ENCODE measurements at regions not wholly inside any gene's neighbourhood (a gene's known extent, or its start where the extent isn't known, plus 50 kb on each side); places are given as distances from the start of the nearest gene placed in this dataset.

DNA sequence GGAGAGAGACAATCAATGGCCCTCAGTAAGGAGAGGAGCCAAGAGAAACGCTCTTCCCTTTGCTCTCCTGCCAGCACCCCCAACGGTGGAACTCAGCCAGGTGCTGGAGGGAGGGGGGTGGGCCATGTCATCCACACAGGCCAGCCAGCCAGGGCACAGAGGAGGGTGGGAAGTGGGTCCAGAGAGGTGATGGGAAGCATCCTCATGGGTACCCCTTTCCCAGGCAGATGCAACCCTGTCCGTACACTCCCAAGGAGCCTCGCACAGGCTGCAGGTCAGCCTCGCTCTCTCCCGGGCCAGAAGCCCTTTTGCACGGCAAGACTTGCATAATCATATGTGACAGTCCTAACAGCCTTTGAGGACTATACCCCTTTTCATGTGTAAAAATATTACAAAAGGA is 142.0 kb upstream of the NAMPT start:
- DNase-seq = no peak
- no peaks in the 10 kb centered on the region for H3K36me3 Mint-ChIP-seq (ENCODE audit: insufficient read depth, unreplicated experiment)
- no peaks in the 10 kb centered on the region for H3K27me3 Mint-ChIP-seq (ENCODE audit: insufficient read depth, unreplicated experiment)
- H3K27ac Mint-ChIP-seq (ENCODE audit: unreplicated experiment) = no peak overlapping the region
- peaks cover 17% of the 10 kb centered on the region for H3K4me1 ChIP-seq
- intact Hi-C loops (cut with micrococcal nuclease; ENCODE audit: unreplicated experiment) = no loop called here
- no peaks in the 10 kb centered on the region for H3K27me3 ChIP-seq (replicated peaks; ENCODE audit: control insufficient read depth, insufficient read depth, low read length)
- peaks cover 22% of the 10 kb centered on the region for H3K4me1 Mint-ChIP-seq (ENCODE audit: low read depth, unreplicated experiment)
- no peak for TF ChIP-seq CTCF (IDR thresholded peaks at IDR 0.05; ENCODE audit: insufficient read depth in 1 of 2, low read depth in 1 of 2, low read length in 1 of 2, severe bottlenecking in 1 of 2, unreplicated experiment in 1 of 2)
- no peaks in the 10 kb centered on the region for H3K9me3 ChIP-seq
- no peak overlapping the region for H3K4me3 ChIP-seq (ENCODE audit: low read depth, low read length)
- POLR2A ChIA-PET = no interaction called here
- no peaks in the 10 kb centered on the region for H3K9me3 Mint-ChIP-seq (ENCODE audit: unreplicated experiment)
- no peaks in the 10 kb centered on the region for H3K36me3 ChIP-seq (ENCODE audit: control insufficient read depth, insufficient read depth, low read length)
- no peak overlapping the region for H3K4me3 Mint-ChIP-seq (ENCODE audit: unreplicated experiment)
- CTCF ChIA-PET = no interaction called here
- BruUV-seq (replicated peaks) = no TSS peak

DNA sequence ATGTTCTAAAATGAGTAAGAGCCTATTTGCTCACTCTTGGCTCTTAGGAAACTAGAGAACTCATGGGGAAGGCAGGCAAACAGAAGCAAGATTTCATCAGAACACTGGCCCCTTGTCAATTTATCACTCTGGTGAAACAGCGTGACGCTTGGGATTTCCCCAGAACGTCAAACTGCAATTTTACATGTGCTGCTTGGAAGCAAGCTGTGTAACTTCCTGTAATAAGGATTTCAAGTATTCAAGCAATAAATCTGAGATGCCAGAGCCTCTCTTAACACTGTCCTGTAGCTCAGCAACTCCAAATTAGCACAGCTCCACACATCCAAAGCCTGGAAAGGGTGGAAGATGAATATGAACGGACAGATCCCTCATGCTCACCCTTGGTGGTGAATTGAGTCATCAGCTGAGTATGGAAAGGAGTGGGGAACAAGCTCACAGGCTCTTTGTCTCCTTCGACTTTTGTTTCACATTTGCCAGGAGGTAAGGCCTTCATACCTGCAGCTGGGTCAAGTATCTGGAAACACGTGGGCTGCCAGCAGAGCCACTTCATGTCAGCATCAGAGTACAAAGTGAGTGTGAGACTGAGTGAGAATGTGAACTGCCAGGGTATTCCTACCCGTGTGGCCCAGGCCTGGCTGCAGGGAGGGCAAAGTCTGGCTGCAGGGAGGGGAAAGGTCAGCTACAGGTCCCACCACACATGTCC is 140.4 kb upstream of the NAMPT start:
- no peaks in the 10 kb centered on the region for H3K9me3 ChIP-seq
- H3K27me3 ChIP-seq (replicated peaks; ENCODE audit: control insufficient read depth, insufficient read depth, low read length) = no peaks in the 10 kb centered on the region
- ChIA-PET CTCF (interaction anchor here (0.5 kb wide), 1 partner anchor 393 kb away, joined by 3 read pairs; no protein-coding TSS in a partner anchor), POLR2A (no interaction called here)
- H3K9me3 Mint-ChIP-seq (ENCODE audit: unreplicated experiment) = no peaks in the 10 kb centered on the region
- BruUV-seq (replicated peaks) = no TSS peak
- H3K27me3 Mint-ChIP-seq (ENCODE audit: insufficient read depth, unreplicated experiment) = no peaks in the 10 kb centered on the region
- peaks cover 21% of the 10 kb centered on the region for H3K4me1 Mint-ChIP-seq (ENCODE audit: low read depth, unreplicated experiment)
- peak in 1 of 2 experiments; percentile 30 for DNase-seq
- no peaks in the 10 kb centered on the region for H3K36me3 ChIP-seq (ENCODE audit: control insufficient read depth, insufficient read depth, low read length)
- no peak overlapping the region for H3K4me3 Mint-ChIP-seq (ENCODE audit: unreplicated experiment)
- intact Hi-C loops (cut with micrococcal nuclease; ENCODE audit: unreplicated experiment) = no loop called here
- no peak for TF ChIP-seq CTCF (IDR thresholded peaks at IDR 0.05; ENCODE audit: insufficient read depth in 1 of 2, low read depth in 1 of 2, low read length in 1 of 2, severe bottlenecking in 1 of 2, unreplicated experiment in 1 of 2)
- H3K36me3 Mint-ChIP-seq (ENCODE audit: insufficient read depth, unreplicated experiment) = no peaks in the 10 kb centered on the region
- peaks cover 14% of the 10 kb centered on the region for H3K4me1 ChIP-seq
- no peak overlapping the region for H3K27ac Mint-ChIP-seq (ENCODE audit: unreplicated experiment)
- H3K4me3 ChIP-seq (ENCODE audit: low read depth, low read length) = no peak overlapping the region

- no peaks in the 10 kb centered on the region for H3K36me3 ChIP-seq (ENCODE audit: control insufficient read depth, insufficient read depth, low read length)
- no peaks in the 10 kb centered on the region for H3K9me3 ChIP-seq
- DNase-seq = no peak
- no TSS peak for BruUV-seq (replicated peaks)
- ChIA-PET POLR2A (no interaction called here), CTCF (no interaction called here)
- Mint-ChIP-seq H3K36me3 (ENCODE audit: insufficient read depth, unreplicated experiment) (no peaks in the 10 kb centered on the region), H3K4me3 (ENCODE audit: unreplicated experiment) (no peak overlapping the region), H3K27me3 (ENCODE audit: insufficient read depth, unreplicated experiment) (no peaks in the 10 kb centered on the region), H3K9me3 (ENCODE audit: unreplicated experiment) (no peaks in the 10 kb centered on the region), H3K27ac (ENCODE audit: unreplicated experiment) (no peak overlapping the region), H3K4me1 (ENCODE audit: low read depth, unreplicated experiment) (peaks cover 15% of the 10 kb centered on the region)
- H3K4me1 ChIP-seq = peaks cover 8% of the 10 kb centered on the region; the same call in 1 of the 2 replicates
- intact Hi-C loops (cut with micrococcal nuclease; ENCODE audit: unreplicated experiment) = no loop called here
- no peak overlapping the region for H3K4me3 ChIP-seq (ENCODE audit: low read depth, low read length)
- H3K27me3 ChIP-seq (replicated peaks; ENCODE audit: control insufficient read depth, insufficient read depth, low read length) = no peaks in the 10 kb centered on the region
- TF ChIP-seq CTCF (IDR thresholded peaks at IDR 0.05; ENCODE audit: insufficient read depth in 1 of 2, low read depth in 1 of 2, low read length in 1 of 2, severe bottlenecking in 1 of 2, unreplicated experiment in 1 of 2) = no peak
These were observed 139.8 kb upstream of the NAMPT start for GRCh38 chr7:106424476-106425016.

All from Caco-2 (cell line).